NCI-H2227 (cell line): ENCODE measurements at regions not wholly inside any gene's neighbourhood (a gene's known extent, or its start where the extent isn't known, plus 50 kb on each side); places are given as distances from the start of the nearest gene placed in this dataset.

Experiments
- DNase-seq: peaks from one replicate; lab custom pipeline; 2025; ENCODE audit not compliant: unreplicated experiment; lab: John Stamatoyannopoulos, UW

GRCh38 chr12:77315407-77315806, 250.0 kb upstream of the E2F7 start:
- no peak for DNase-seq

GRCh38 chr12:77314378-77315052, 249.1 kb upstream of the E2F7 start:
- DNase-seq, result peak; percentile 24

- DNase-seq, result no peak
Observed at GRCh38 chr12:77308056-77308455, 242.7 kb upstream of the E2F7 start.

- DNase-seq, result no peak
Observed at GRCh38 chr12:77300811-77301210, 235.4 kb upstream of the E2F7 start.

GRCh38 chr12:77299910-77300669, 234.7 kb upstream of the E2F7 start:
- no peak for DNase-seq

- no peak for DNase-seq
Observed at GRCh38 chr12:77299001-77299400, 233.6 kb upstream of the E2F7 start.

- DNase-seq, result no peak
Observed at GRCh38 chr12:77294016-77294415, 228.6 kb upstream of the E2F7 start.

- DNase-seq, result no peak
Observed at GRCh38 chr12:77274926-77275325, 209.6 kb upstream of the E2F7 start.

- no peak for DNase-seq
Observed at GRCh38 chr12:77273898-77274297, 208.5 kb upstream of the E2F7 start.

GRCh38 chr12:77256956-77257355, 191.6 kb upstream of the E2F7 start:
- DNase-seq, result no peak

GRCh38 chr12:77253321-77253720, 188.0 kb upstream of the E2F7 start:
- no peak for DNase-seq

- no peak for DNase-seq
Observed at GRCh38 chr12:77251799-77252198, 186.4 kb upstream of the E2F7 start.

GRCh38 chr12:77249892-77250291, 184.5 kb upstream of the E2F7 start:
- no peak for DNase-seq

GRCh38 chr12:77248036-77248435, 182.7 kb upstream of the E2F7 start:
- DNase-seq, result no peak

GRCh38 chr12:77247542-77247941, 182.2 kb upstream of the E2F7 start:
- DNase-seq, result no peak

GRCh38 chr12:77243345-77243744, 178.0 kb upstream of the E2F7 start:
- no peak for DNase-seq

- no peak for DNase-seq
Observed at GRCh38 chr12:77239617-77240016, 174.2 kb upstream of the E2F7 start.

- no peak for DNase-seq
Observed at GRCh38 chr12:77238335-77238734, 173.0 kb upstream of the E2F7 start.

GRCh38 chr12:77237896-77238295, 172.5 kb upstream of the E2F7 start:
- DNase-seq, result no peak

GRCh38 chr12:77236066-77236465, 170.7 kb upstream of the E2F7 start:
- DNase-seq, result no peak

- DNase-seq, result no peak
Observed at GRCh38 chr12:77232045-77232444, 166.7 kb upstream of the E2F7 start.

GRCh38 chr12:77231501-77231918, 166.1 kb upstream of the E2F7 start:
- no peak for DNase-seq
